ENCODE measurements at regions not wholly inside any gene's neighbourhood (a gene's known extent, or its start where the extent isn't known, plus 50 kb on each side); places are given as distances from the start of the nearest gene placed in this dataset.

GRCh38 chr4:60934566-60935295, 265.4 kb upstream of the ADGRL3 start:
- no peak overlapping the region for H3K9ac ChIP-seq (ENCODE audit: low read length)
- no peaks in the 10 kb centered on the region for H3K4me1 ChIP-seq (ENCODE audit: low read length)
- no peaks in the 10 kb centered on the region for H3K27me3 ChIP-seq (ENCODE audit: low read length)
- no peaks in the 10 kb centered on the region for H4K20me1 ChIP-seq (ENCODE audit: insufficient read depth, low read depth, low read length)
- no peaks in the 10 kb centered on the region for H3K79me2 ChIP-seq (ENCODE audit: low read length)
- no peak for DNase-seq
- no peaks in the 10 kb centered on the region for H3K36me3 ChIP-seq (ENCODE audit: insufficient read depth, low read length)
- H3K4me2 ChIP-seq (ENCODE audit: low read depth, low read length, poor library complexity, severe bottlenecking) = no peak overlapping the region
- H3K9me2 ChIP-seq (replicated peaks; ENCODE audit: insufficient read depth, low read length) = no peaks in the 10 kb centered on the region
- H3K9me3 ChIP-seq (ENCODE audit: low read length) = peaks cover 26% of the 10 kb centered on the region
- no peak overlapping the region for H3K27ac ChIP-seq (ENCODE audit: low read length)
- H2AFZ ChIP-seq (ENCODE audit: low read length) = no peak overlapping the region
- H3K4me3 ChIP-seq (ENCODE audit: low read length) = no peak overlapping the region

GRCh38 chr4:60938181-60938580, 261.9 kb upstream of the ADGRL3 start:
- Histone ChIP-seq H3K9ac (ENCODE audit: low read length) (no peak overlapping the region), H3K9me3 (ENCODE audit: low read length) (peaks cover 25% of the 10 kb centered on the region), H3K79me2 (ENCODE audit: low read length) (no peaks in the 10 kb centered on the region), H3K9me2 (replicated peaks; ENCODE audit: insufficient read depth, low read length) (no peaks in the 10 kb centered on the region), H4K20me1 (ENCODE audit: insufficient read depth, low read depth, low read length) (no peaks in the 10 kb centered on the region), H3K27ac (ENCODE audit: low read length) (no peak overlapping the region), H2AFZ (ENCODE audit: low read length) (no peak overlapping the region), H3K4me3 (ENCODE audit: low read length) (no peak overlapping the region), H3K4me2 (ENCODE audit: low read depth, low read length, poor library complexity, severe bottlenecking) (no peak overlapping the region), H3K4me1 (ENCODE audit: low read length) (no peaks in the 10 kb centered on the region), H3K27me3 (ENCODE audit: low read length) (no peaks in the 10 kb centered on the region), H3K36me3 (ENCODE audit: insufficient read depth, low read length) (no peaks in the 10 kb centered on the region)
- no peak for DNase-seq

- H3K9me2 ChIP-seq (replicated peaks; ENCODE audit: insufficient read depth, low read length) = no peaks in the 10 kb centered on the region
- no peak overlapping the region for H2AFZ ChIP-seq (ENCODE audit: low read length)
- no peaks in the 10 kb centered on the region for H3K4me1 ChIP-seq (ENCODE audit: low read length)
- DNase-seq = no peak
- H3K79me2 ChIP-seq (ENCODE audit: low read length) = no peaks in the 10 kb centered on the region
- no peak overlapping the region for H3K4me3 ChIP-seq (ENCODE audit: low read length)
- no peak overlapping the region for H3K4me2 ChIP-seq (ENCODE audit: low read depth, low read length, poor library complexity, severe bottlenecking)
- H3K9me3 ChIP-seq (ENCODE audit: low read length) = peaks cover 22% of the 10 kb centered on the region
- H3K27ac ChIP-seq (ENCODE audit: low read length) = no peak overlapping the region
- no peaks in the 10 kb centered on the region for H3K36me3 ChIP-seq (ENCODE audit: insufficient read depth, low read length)
- H3K27me3 ChIP-seq (ENCODE audit: low read length) = no peaks in the 10 kb centered on the region
- H3K9ac ChIP-seq (ENCODE audit: low read length) = no peak overlapping the region
- H4K20me1 ChIP-seq (ENCODE audit: insufficient read depth, low read depth, low read length) = no peaks in the 10 kb centered on the region
Measured at GRCh38 chr4:60938621-60939020, 261.5 kb upstream of the ADGRL3 start.

- H3K4me2 ChIP-seq (ENCODE audit: low read depth, low read length, poor library complexity, severe bottlenecking) = no peak overlapping the region
- H3K9ac ChIP-seq (ENCODE audit: low read length) = no peak overlapping the region
- no peak overlapping the region for H3K4me3 ChIP-seq (ENCODE audit: low read length)
- no peaks in the 10 kb centered on the region for H3K9me2 ChIP-seq (replicated peaks; ENCODE audit: insufficient read depth, low read length)
- no peaks in the 10 kb centered on the region for H3K79me2 ChIP-seq (ENCODE audit: low read length)
- no peaks in the 10 kb centered on the region for H4K20me1 ChIP-seq (ENCODE audit: insufficient read depth, low read depth, low read length)
- H3K4me1 ChIP-seq (ENCODE audit: low read length) = no peaks in the 10 kb centered on the region
- no peak overlapping the region for H2AFZ ChIP-seq (ENCODE audit: low read length)
- H3K36me3 ChIP-seq (ENCODE audit: insufficient read depth, low read length) = no peaks in the 10 kb centered on the region
- no peak for DNase-seq
- no peaks in the 10 kb centered on the region for H3K27me3 ChIP-seq (ENCODE audit: low read length)
- H3K27ac ChIP-seq (ENCODE audit: low read length) = no peak overlapping the region
- peaks cover 17% of the 10 kb centered on the region for H3K9me3 ChIP-seq (ENCODE audit: low read length)
Measured at GRCh38 chr4:60944060-60944459, 256.1 kb upstream of the ADGRL3 start.

GRCh38 chr4:60945641-60946040, 254.5 kb upstream of the ADGRL3 start:
- Histone ChIP-seq H3K27me3 (ENCODE audit: low read length) (no peaks in the 10 kb centered on the region), H3K9me2 (replicated peaks; ENCODE audit: insufficient read depth, low read length) (no peaks in the 10 kb centered on the region), H3K27ac (ENCODE audit: low read length) (no peak overlapping the region), H3K79me2 (ENCODE audit: low read length) (no peaks in the 10 kb centered on the region), H3K36me3 (ENCODE audit: insufficient read depth, low read length) (no peaks in the 10 kb centered on the region), H3K9ac (ENCODE audit: low read length) (no peak overlapping the region), H4K20me1 (ENCODE audit: insufficient read depth, low read depth, low read length) (no peaks in the 10 kb centered on the region), H3K4me2 (ENCODE audit: low read depth, low read length, poor library complexity, severe bottlenecking) (no peak overlapping the region), H3K4me1 (ENCODE audit: low read length) (no peaks in the 10 kb centered on the region), H2AFZ (ENCODE audit: low read length) (no peak overlapping the region), H3K4me3 (ENCODE audit: low read length) (no peak overlapping the region), H3K9me3 (ENCODE audit: low read length) (peaks cover 20% of the 10 kb centered on the region)
- DNase-seq = no peak

GRCh38 chr4:60948008-60948407, 252.1 kb upstream of the ADGRL3 start:
- Histone ChIP-seq H3K4me2 (ENCODE audit: low read depth, low read length, poor library complexity, severe bottlenecking) (no peak overlapping the region), H3K27me3 (ENCODE audit: low read length) (no peaks in the 10 kb centered on the region), H2AFZ (ENCODE audit: low read length) (no peak overlapping the region), H3K9me3 (ENCODE audit: low read length) (peaks cover 15% of the 10 kb centered on the region), H4K20me1 (ENCODE audit: insufficient read depth, low read depth, low read length) (no peaks in the 10 kb centered on the region), H3K79me2 (ENCODE audit: low read length) (no peaks in the 10 kb centered on the region), H3K4me3 (ENCODE audit: low read length) (no peak overlapping the region), H3K4me1 (ENCODE audit: low read length) (no peaks in the 10 kb centered on the region), H3K9ac (ENCODE audit: low read length) (no peak overlapping the region), H3K27ac (ENCODE audit: low read length) (no peak overlapping the region), H3K36me3 (ENCODE audit: insufficient read depth, low read length) (no peaks in the 10 kb centered on the region), H3K9me2 (replicated peaks; ENCODE audit: insufficient read depth, low read length) (no peaks in the 10 kb centered on the region)
- no peak for DNase-seq

GRCh38 chr4:60952921-60953320, 247.2 kb upstream of the ADGRL3 start:
- no peak for DNase-seq
- Histone ChIP-seq H3K9ac (ENCODE audit: low read length) (no peak overlapping the region), H3K79me2 (ENCODE audit: low read length) (no peaks in the 10 kb centered on the region), H3K9me2 (replicated peaks; ENCODE audit: insufficient read depth, low read length) (no peaks in the 10 kb centered on the region), H3K27me3 (ENCODE audit: low read length) (no peaks in the 10 kb centered on the region), H3K4me2 (ENCODE audit: low read depth, low read length, poor library complexity, severe bottlenecking) (no peak overlapping the region), H3K27ac (ENCODE audit: low read length) (no peak overlapping the region), H3K9me3 (ENCODE audit: low read length) (peaks cover 21% of the 10 kb centered on the region), H3K4me3 (ENCODE audit: low read length) (no peak overlapping the region), H3K36me3 (ENCODE audit: insufficient read depth, low read length) (no peaks in the 10 kb centered on the region), H2AFZ (ENCODE audit: low read length) (no peak overlapping the region), H3K4me1 (ENCODE audit: low read length) (no peaks in the 10 kb centered on the region), H4K20me1 (ENCODE audit: insufficient read depth, low read depth, low read length) (no peaks in the 10 kb centered on the region)

GRCh38 chr4:60953826-60954225, 246.3 kb upstream of the ADGRL3 start:
- Histone ChIP-seq H3K9ac (ENCODE audit: low read length) (no peak overlapping the region), H3K36me3 (ENCODE audit: insufficient read depth, low read length) (no peaks in the 10 kb centered on the region), H3K4me1 (ENCODE audit: low read length) (no peaks in the 10 kb centered on the region), H3K9me2 (replicated peaks; ENCODE audit: insufficient read depth, low read length) (no peaks in the 10 kb centered on the region), H3K9me3 (ENCODE audit: low read length) (peaks cover 24% of the 10 kb centered on the region), H4K20me1 (ENCODE audit: insufficient read depth, low read depth, low read length) (no peaks in the 10 kb centered on the region), H3K4me3 (ENCODE audit: low read length) (no peak overlapping the region), H3K4me2 (ENCODE audit: low read depth, low read length, poor library complexity, severe bottlenecking) (no peak overlapping the region), H3K79me2 (ENCODE audit: low read length) (no peaks in the 10 kb centered on the region), H3K27me3 (ENCODE audit: low read length) (no peaks in the 10 kb centered on the region), H3K27ac (ENCODE audit: low read length) (no peak overlapping the region), H2AFZ (ENCODE audit: low read length) (no peak overlapping the region)
- no peak for DNase-seq

All from Karpas-422 (cell line).